HEK293 (cell line): ENCODE measurements at regions not wholly inside any gene's neighbourhood (a gene's known extent, or its start where the extent isn't known, plus 50 kb on each side); places are given as distances from the start of the nearest gene placed in this dataset.

ENCODE experiments used
- CTCF ChIA-PET: fragments of 350-600 bp; formaldehyde crosslinking; extraction: SDS; loops from one replicate; lab custom pipeline; 2021; ENCODE audit warnings: antibody characterized with exemption; lab: Yijun Ruan, JAX
- POLR2A ChIA-PET: fragments of 300-600 bp; formaldehyde crosslinking; extraction: SDS; loops from one replicate; lab custom pipeline; 2020; ENCODE audit warnings: antibody characterized with exemption, inconsistent platforms; lab: Yijun Ruan, JAX
- H3K27ac ChIP-seq: fragments of 200-500 bp; sonication (Bioruptor generic); 2 replicates; pipeline ENCODE4 v1.5.1; 2014; ENCODE audit warnings: low read depth, low read length, control low read depth, inconsistent platforms; ENCODE audit errors: extremely low read depth
- H3K36me3 ChIP-seq, 2 experiments: fragments of 200-500 bp in 1 of 2; sonication (Bioruptor generic) in 1 of 2; 1 replicate in 1 of 2; 2 replicates in 1 of 2; pipeline ENCODE4 v1.5.1; 2014 to 2017; ENCODE audit warnings: inconsistent platforms in 2 of 2, low read length in 2 of 2; ENCODE audit not compliant: control insufficient read depth in 2 of 2, insufficient read depth in 1 of 2
- H3K4me1 ChIP-seq: fragments of 200-500 bp; sonication (Bioruptor generic); 2 replicates; pipeline ENCODE4 v1.5.1; 2014; ENCODE audit warnings: mild to moderate bottlenecking, low read length, inconsistent platforms; ENCODE audit not compliant: control insufficient read depth, insufficient read depth
- H3K4me3 ChIP-seq: 2 replicates; pipeline ENCODE4 v1.5.1; 2011; ENCODE audit warnings: low read depth, mild to moderate bottlenecking, control low read depth, low read length, moderate library complexity
- H3K9me3 ChIP-seq: fragments of 200-500 bp; sonication (Bioruptor generic); 2 replicates; pipeline ENCODE4 v1.5.1; 2014; ENCODE audit warnings: low read depth, low read length, inconsistent platforms; ENCODE audit not compliant: control insufficient read depth, insufficient read depth
- EGR2 ChIP-seq: fragments of 450-650 bp; formaldehyde crosslinking; IDR thresholded peaks from 2 replicates; pipeline ENCODE4 v1.5.1; 2016; ENCODE audit warnings: low read depth, missing biosample characterization, missing genetic modification characterization
- KLF16 ChIP-seq: fragments of 450-650 bp; formaldehyde crosslinking; IDR thresholded peaks from 2 replicates; pipeline ENCODE4 v1.5.1; 2017; ENCODE audit warnings: missing biosample characterization, missing genetic modification characterization
- KLF8 ChIP-seq: fragments of 450-650 bp; formaldehyde crosslinking; IDR thresholded peaks from 2 replicates; pipeline ENCODE4 v1.5.1; 2016; ENCODE audit warnings: missing biosample characterization, missing genetic modification characterization
- OVOL3 ChIP-seq: fragments of 450-650 bp; formaldehyde crosslinking; IDR thresholded peaks from 2 replicates; pipeline ENCODE4 v1.5.1; 2016; ENCODE audit warnings: missing biosample characterization, missing genetic modification characterization
- ZBTB48 ChIP-seq: fragments of 450-650 bp; formaldehyde crosslinking; IDR thresholded peaks from 2 replicates; pipeline ENCODE4 v1.5.1; 2016; ENCODE audit warnings: missing biosample characterization, missing genetic modification characterization
- ZEB2 ChIP-seq: fragments of 450-650 bp; formaldehyde crosslinking; IDR thresholded peaks from 2 replicates; pipeline ENCODE4 v1.5.1; 2016; ENCODE audit warnings: missing biosample characterization, missing genetic modification characterization
- ZNF10 ChIP-seq: fragments of 450-650 bp; formaldehyde crosslinking; IDR thresholded peaks from 2 replicates; pipeline ENCODE4 v1.5.1; 2017; ENCODE audit warnings: missing biosample characterization, missing genetic modification characterization
- ZNF398 ChIP-seq: fragments of 450-650 bp; formaldehyde crosslinking; IDR thresholded peaks from 2 replicates; pipeline ENCODE4 v1.5.1; 2017; ENCODE audit warnings: missing biosample characterization, missing genetic modification characterization
- ZNF423 ChIP-seq: fragments of 450-650 bp; formaldehyde crosslinking; IDR thresholded peaks from 2 replicates; pipeline ENCODE4 v1.5.1; 2016; ENCODE audit warnings: missing biosample characterization, missing genetic modification characterization
- ZNF433 ChIP-seq: fragments of 450-650 bp; formaldehyde crosslinking; IDR thresholded peaks from 2 replicates; pipeline ENCODE4 v1.5.1; 2016; ENCODE audit warnings: missing biosample characterization, missing genetic modification characterization, low read depth
- ZNF510 ChIP-seq: fragments of 450-650 bp; formaldehyde crosslinking; IDR thresholded peaks from 2 replicates; pipeline ENCODE4 v1.5.1; 2018; ENCODE audit warnings: mild to moderate bottlenecking, missing genetic modification characterization, missing biosample characterization; ENCODE audit not compliant: insufficient replicate concordance
- ZNF561 ChIP-seq: fragments of 450-650 bp; IDR thresholded peaks from 2 replicates; pipeline ENCODE4 v1.5.1; 2018; ENCODE audit warnings: missing biosample characterization, missing genetic modification characterization, borderline replicate concordance
- ZNF623 ChIP-seq: fragments of 450-650 bp; formaldehyde crosslinking; IDR thresholded peaks from 2 replicates; pipeline ENCODE4 v1.5.1; 2016; ENCODE audit warnings: missing biosample characterization, missing genetic modification characterization
- ZNF658 ChIP-seq: fragments of 450-650 bp; formaldehyde crosslinking; IDR thresholded peaks from 2 replicates; pipeline ENCODE4; 2016; ENCODE audit warnings: missing biosample characterization, missing genetic modification characterization
- ZNF768 ChIP-seq: fragments of 450-650 bp; formaldehyde crosslinking; IDR thresholded peaks from 2 replicates; pipeline ENCODE4 v1.5.1; 2018; ENCODE audit warnings: missing biosample characterization, mild to moderate bottlenecking, missing genetic modification characterization
- ZNF837 ChIP-seq: fragments of 450-650 bp; formaldehyde crosslinking; IDR thresholded peaks from 2 replicates; pipeline ENCODE4 v1.5.1; 2016; ENCODE audit warnings: missing biosample characterization, missing genetic modification characterization
- TF ChIP-seq, protein P1 (sequence below): fragments of 450-650 bp; formaldehyde crosslinking; conservative IDR thresholded peaks from 2 replicates; pipeline ENCODE4 v1.5.1; 2016; ENCODE audit warnings: low read depth, missing biosample characterization, missing genetic modification characterization

- ChIA-PET POLR2A (no interaction called here), CTCF (interaction anchor here (0.6 kb wide), 1 partner anchor 771 kb away, joined by 3 read pairs; no protein-coding TSS in a partner anchor)
- Histone ChIP-seq H3K27ac (no peak overlapping the region), H3K4me3 (no peak overlapping the region), H3K36me3 (no peaks in the 10 kb centered on the region), H3K4me1 (no peaks in the 10 kb centered on the region), H3K9me3 (no peaks in the 10 kb centered on the region)
- TF ChIP-seq ZBTB48 (tag by site-specific recombination) = no peak
- no peak for TF ChIP-seq KLF8
Measured at GRCh38 chr9:73741316-73741715, 589.7 kb downstream of the ANXA1 start.

- Histone ChIP-seq H3K9me3 (no peaks in the 10 kb centered on the region), H3K4me3 (no peak overlapping the region), H3K4me1 (no peaks in the 10 kb centered on the region)
- POLR2A ChIA-PET = no interaction called here
- CTCF ChIA-PET = no interaction called here
- TF ChIP-seq ZNF510 (no peak), ZNF398 (no peak), ZNF623 (tag by site-specific recombination) (no peak), ZNF423 (tag by site-specific recombination) (no peak), ZNF768 (no peak), ZBTB48 (tag by site-specific recombination) (no peak), ZNF10 (tag by site-specific recombination) (no peak), ZNF837 (no peak)
- TF ChIP-seq, protein P1, sequence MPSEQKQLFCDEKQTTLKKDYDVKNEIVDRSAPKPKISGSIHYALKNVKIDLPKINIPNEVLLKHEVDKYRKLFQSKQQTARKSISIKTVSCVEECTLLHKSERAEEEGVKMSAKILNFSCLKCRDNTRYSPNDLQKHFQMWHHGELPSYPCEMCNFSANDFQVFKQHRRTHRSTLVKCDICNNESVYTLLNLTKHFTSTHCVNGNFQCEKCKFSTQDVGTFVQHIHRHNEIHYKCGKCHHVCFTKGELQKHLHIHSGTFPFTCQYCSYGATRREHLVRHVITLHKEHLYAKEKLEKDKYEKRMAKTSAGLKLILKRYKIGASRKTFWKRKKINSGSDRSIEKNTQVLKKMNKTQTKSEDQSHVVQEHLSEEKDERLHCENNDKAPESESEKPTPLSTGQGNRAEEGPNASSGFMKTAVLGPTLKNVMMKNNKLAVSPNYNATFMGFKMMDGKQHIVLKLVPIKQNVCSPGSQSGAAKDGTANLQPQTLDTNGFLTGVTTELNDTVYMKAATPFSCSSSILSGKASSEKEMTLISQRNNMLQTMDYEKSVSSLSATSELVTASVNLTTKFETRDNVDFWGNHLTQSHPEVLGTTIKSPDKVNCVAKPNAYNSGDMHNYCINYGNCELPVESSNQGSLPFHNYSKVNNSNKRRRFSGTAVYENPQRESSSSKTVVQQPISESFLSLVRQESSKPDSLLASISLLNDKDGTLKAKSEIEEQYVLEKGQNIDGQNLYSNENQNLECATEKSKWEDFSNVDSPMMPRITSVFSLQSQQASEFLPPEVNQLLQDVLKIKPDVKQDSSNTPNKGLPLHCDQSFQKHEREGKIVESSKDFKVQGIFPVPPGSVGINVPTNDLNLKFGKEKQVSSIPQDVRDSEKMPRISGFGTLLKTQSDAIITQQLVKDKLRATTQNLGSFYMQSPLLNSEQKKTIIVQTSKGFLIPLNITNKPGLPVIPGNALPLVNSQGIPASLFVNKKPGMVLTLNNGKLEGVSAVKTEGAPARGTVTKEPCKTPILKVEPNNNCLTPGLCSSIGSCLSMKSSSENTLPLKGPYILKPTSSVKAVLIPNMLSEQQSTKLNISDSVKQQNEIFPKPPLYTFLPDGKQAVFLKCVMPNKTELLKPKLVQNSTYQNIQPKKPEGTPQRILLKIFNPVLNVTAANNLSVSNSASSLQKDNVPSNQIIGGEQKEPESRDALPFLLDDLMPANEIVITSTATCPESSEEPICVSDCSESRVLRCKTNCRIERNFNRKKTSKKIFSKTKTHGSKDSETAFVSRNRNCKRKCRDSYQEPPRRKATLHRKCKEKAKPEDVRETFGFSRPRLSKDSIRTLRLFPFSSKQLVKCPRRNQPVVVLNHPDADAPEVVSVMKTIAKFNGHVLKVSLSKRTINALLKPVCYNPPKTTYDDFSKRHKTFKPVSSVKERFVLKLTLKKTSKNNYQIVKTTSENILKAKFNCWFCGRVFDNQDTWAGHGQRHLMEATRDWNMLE = no peak
- TF ChIP-seq, all 188 proteins: peak for 0
- Histone ChIP-seq H3K36me3 (no peaks in the 10 kb centered on the region), H3K27ac (no peak overlapping the region)
Measured at GRCh38 chr9:73742412-73742811, 590.7 kb downstream of the ANXA1 start.

- Histone ChIP-seq H3K36me3 (no peaks in the 10 kb centered on the region), H3K9me3 (no peaks in the 10 kb centered on the region), H3K4me3 (no peak overlapping the region), H3K27ac (no peak overlapping the region), H3K4me1 (no peaks in the 10 kb centered on the region)
- ChIA-PET POLR2A (no interaction called here), CTCF (no interaction called here)
- TF ChIP-seq ZNF433 (tag by site-specific recombination) (no peak), ZNF561 (tag by site-specific recombination) (no peak)
Measured at GRCh38 chr9:73743826-73744225, 592.2 kb downstream of the ANXA1 start.

- ChIA-PET CTCF (no interaction called here), POLR2A (no interaction called here)
- Histone ChIP-seq H3K27ac (no peak overlapping the region), H3K36me3 (no peaks in the 10 kb centered on the region), H3K9me3 (no peaks in the 10 kb centered on the region), H3K4me1 (no peaks in the 10 kb centered on the region), H3K4me3 (no peak overlapping the region)
- TF ChIP-seq EGR2 (tag by site-specific recombination) (no peak), KLF16 (tag by site-specific recombination) (no peak), ZNF658 (tag by site-specific recombination) (no peak), OVOL3 (tag by site-specific recombination) (no peak), ZEB2 (no peak)
Measured at GRCh38 chr9:73745598-73745997, 593.9 kb downstream of the ANXA1 start.
